Stomach (tissue), 4 donors: ENCODE measurements at regions not wholly inside any gene's neighbourhood (a gene's known extent, or its start where the extent isn't known, plus 50 kb on each side); places are given as distances from the start of the nearest gene placed in this dataset.

Experiments used
- CTCF ChIP-seq, 7 experiments: fragments of 450-650 bp in 4 of 7; fragments of 200-600 bp in 3 of 7; sonication (generic) in 3 of 7; IDR thresholded peaks; one replicate each; pipeline ENCODE4 v1.5.1; 2016 to 2019; ENCODE audit warnings: antibody characterized with exemption in 7 of 7, control low read depth in 2 of 7, mild to moderate bottlenecking in 1 of 7
- EP300 ChIP-seq: sonication (generic); formaldehyde crosslinking; IDR thresholded peaks from one replicate; pipeline ENCODE4 v1.6.1; 2017; ENCODE audit warnings: antibody characterized with exemption
- POLR2A ChIP-seq, 4 donors: fragments of 450-650 bp; IDR thresholded peaks; one replicate each; pipeline ENCODE4 v1.6.1; 2016; ENCODE audit warnings: antibody characterized with exemption in 4 of 4, control low read depth in 2 of 4, mild to moderate bottlenecking in 1 of 4, moderate library complexity in 1 of 4
- POLR2AphosphoS5 ChIP-seq, 3 donors: sonication (generic); formaldehyde crosslinking; IDR thresholded peaks; one replicate each; pipeline ENCODE4 v1.6.1; 2016; ENCODE audit warnings: antibody characterized with exemption in 3 of 3

- TF ChIP-seq CTCF (IDR thresholded peaks at IDR 0.05) (no peak), EP300 (no peak), POLR2AphosphoS5 (IDR thresholded peaks at IDR 0.05) (no peak), POLR2A (IDR thresholded peaks at IDR 0.05) (no peak)
These were observed 70.5 kb upstream of the QRFPR start for GRCh38 chr4:121451310-121451709.
